ENCODE measurements at regions not wholly inside any gene's neighbourhood (a gene's known extent, or its start where the extent isn't known, plus 50 kb on each side); places are given as distances from the start of the nearest gene placed in this dataset.

- no peak for ATAC-seq
Observed at GRCh38 chr1:114222920-114223319, 69.3 kb upstream of the SYT6 start.

DNA sequence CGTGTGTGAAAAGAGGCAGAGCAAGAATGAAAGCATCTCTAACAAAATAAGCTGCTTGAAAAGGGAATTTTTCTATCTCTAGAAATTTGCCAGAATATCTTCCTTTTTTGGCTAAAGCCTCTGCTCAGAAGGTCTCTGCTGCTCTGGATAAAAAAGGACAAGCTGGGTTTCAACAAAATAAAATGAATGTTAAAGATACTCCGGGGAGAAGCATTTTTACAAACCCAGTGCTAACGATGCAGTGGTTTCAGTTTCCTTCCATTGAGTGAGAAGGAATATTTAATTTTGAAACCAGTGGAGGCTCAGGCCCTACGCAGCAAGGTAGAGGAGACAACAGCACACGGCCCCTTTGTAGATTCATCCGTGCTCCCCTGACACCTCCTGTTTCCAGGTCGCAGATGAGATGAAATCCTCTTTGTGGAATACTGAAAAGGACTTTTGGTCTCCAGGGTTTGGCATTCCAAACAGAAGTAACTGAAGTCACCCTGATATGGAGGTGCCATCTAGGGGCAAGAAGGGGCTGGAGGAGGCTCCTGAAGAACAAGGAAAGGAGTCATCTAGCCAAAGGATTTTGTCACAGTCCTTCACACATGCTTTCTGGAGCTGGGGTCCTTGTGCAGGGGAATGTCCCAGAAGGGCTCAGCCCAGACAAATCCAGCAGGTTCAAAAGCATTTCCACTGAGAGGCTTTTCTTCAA lies 65.7 kb upstream of the SYT6 start:
- no peak for ATAC-seq

GRCh38 chr1:114218361-114219171 lies 64.9 kb upstream of the SYT6 start:
- no peak for ATAC-seq

GRCh38 chr1:114216431-114217173 lies 62.9 kb upstream of the SYT6 start:
- no peak for ATAC-seq

DNA sequence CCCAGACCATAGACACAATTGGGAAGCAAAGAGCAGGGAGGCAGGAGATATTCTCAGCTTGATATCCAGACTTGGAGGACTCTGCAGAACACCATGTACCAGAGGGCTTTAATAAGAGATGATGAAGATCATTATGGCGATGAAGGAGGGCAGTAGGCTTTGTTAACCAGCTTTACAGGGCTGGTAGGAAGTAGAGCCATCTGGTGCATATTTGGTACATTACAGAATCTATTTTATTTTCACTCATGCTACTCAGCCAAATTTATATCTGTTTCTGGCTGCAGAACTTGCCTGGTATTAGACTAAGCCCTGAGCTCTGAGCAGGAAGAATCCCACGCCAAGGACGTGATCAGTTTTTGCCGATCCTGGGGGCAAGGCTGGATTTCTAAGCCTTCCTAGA lies 61.8 kb upstream of the SYT6 start:
- no peak for ATAC-seq

DNA sequence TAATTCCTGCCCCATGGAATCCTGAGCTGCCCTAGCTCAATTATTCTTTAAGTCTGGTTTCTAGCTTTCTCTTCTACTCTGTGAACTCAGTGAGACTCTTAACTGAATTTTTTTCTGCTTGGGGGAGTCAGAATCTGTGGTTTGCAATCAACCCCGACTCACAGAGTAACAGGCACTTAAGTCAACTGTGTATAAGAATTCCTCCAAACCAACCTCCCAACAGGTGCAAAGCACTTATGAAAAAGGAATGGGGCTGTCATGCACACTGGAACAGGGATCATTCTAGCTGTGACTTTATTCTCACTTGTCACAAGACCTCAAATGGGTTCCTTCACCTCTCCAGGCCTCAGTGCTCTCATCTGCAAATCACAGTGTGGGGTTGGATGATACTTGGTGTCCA lies 60.3 kb upstream of the SYT6 start:
- ATAC-seq: no peak

DNA sequence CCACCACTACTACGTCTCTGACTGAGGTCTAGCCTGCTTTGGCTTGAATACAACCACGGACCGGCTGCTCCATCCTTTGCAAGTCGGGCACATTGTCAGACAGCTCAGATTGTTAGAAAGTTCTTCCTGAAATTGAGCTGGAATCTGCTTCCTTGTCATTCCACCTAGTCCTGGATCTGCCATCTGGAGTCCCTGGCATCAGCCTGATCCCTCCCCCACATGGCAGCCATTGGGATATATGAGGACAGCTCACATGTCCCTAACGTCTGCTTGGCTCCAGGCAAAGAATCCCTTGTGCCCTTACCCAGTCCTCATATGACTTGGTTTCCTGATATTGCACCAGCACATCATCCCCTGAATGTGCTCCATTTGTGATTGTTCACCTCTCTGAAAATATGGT lies 56.3 kb upstream of the SYT6 start:
- no peak for ATAC-seq

- no peak for ATAC-seq
Observed at GRCh38 chr1:114208714-114209113, 55.0 kb upstream of the SYT6 start.

DNA sequence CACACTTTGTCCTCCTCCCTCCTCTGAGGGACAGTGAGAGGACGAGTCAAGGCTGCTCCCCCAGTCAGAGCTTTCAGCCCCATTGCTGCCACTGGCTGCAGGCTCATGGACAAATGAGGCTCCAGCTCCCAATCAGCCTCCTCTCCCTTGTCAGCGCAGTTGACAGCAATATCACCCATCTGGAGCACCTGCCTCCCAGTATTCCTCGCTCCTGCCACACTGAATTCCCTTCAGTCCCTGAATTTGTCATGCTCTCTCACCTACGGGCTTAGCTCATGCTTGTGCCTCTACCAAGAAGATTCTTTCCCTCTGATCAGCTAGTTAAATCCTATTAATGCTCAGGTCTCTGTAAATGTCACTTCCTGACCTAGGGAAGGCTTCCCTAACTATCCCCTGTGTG lies 54.4 kb upstream of the SYT6 start:
- ATAC-seq: no peak

- ATAC-seq: no peak
Observed at GRCh38 chr1:114207635-114208034, 54.0 kb upstream of the SYT6 start.

- ATAC-seq: no peak
Observed at GRCh38 chr1:114206392-114206791, 52.7 kb upstream of the SYT6 start.

GRCh38 chr1:114203595-114204128 lies 50.0 kb upstream of the SYT6 start:
- no peak for ATAC-seq

Measured in esophagus mucosa (tissue), 1 donor.